Mesenteric fat pad (tissue), 1 donor: ENCODE measurements at regions not wholly inside any gene's neighbourhood (a gene's known extent, or its start where the extent isn't known, plus 50 kb on each side); places are given as distances from the start of the nearest gene placed in this dataset.

Source experiments
- DNase-seq: peaks from one replicate; pipeline ENCODE4 v3.0.0-alpha.2; 2020; ENCODE audit warnings: low spot score
- donor health status: DM: yes; HTN: yes; CAD: no.

GRCh38 chr12:113524495-113524894, 52.8 kb upstream of the LHX5 start:
- no peak for DNase-seq

GRCh38 chr12:113521708-113522107, 50.0 kb upstream of the LHX5 start:
- DNase-seq: no peak
